K562 (cell line): ENCODE measurements at regions not wholly inside any gene's neighbourhood (a gene's known extent, or its start where the extent isn't known, plus 50 kb on each side); places are given as distances from the start of the nearest gene placed in this dataset.

Source experiments
- ATAC-seq: fragments of 200-7000 bp; cut with Tn5 transposase; 3 replicates; pipeline ENCODE4 v1.9.1; 2020; ENCODE audit warnings: moderate library complexity
- BruUV-seq: library from RNA; stranded (reverse); fragments of 400-500 nt; replicated peaks from 2 replicates; lab custom pipeline; 2021; lab: Mats Ljungman, UMichigan
- CTCF ChIA-PET: fragments of 300-600 bp; formaldehyde crosslinking; extraction: SDS; loops from one replicate; lab custom pipeline; 2021; ENCODE audit warnings: low intra/inter-chr PET ratio; lab: Yijun Ruan, JAX
- POLR2A ChIA-PET: fragments of 300-600, 350-650 bp; sonication (Branson Sonifier 250); formaldehyde crosslinking; extraction: SDS; loops from one replicate; lab custom pipeline; 2021; ENCODE audit warnings: antibody characterized with exemption, inconsistent platforms; lab: Yijun Ruan, JAX
- DNase-seq, 4 experiments: peaks; one replicate each; pipeline versions ENCODE4 v3.0.0 to v3.0.0-alpha.2; 2011 to 2018; ENCODE audit warnings: low spot score in 3 of 4, mixed read lengths in 3 of 4; ENCODE audit errors: extremely low read depth in 1 of 4
- FAIRE-seq: peaks from 2 replicates; lab custom pipeline; 2011; peaks lifted over from hg19 to GRCh38; lab: Jason Lieb, UNC
- H2AFZ ChIP-seq: 2 replicates; pipeline ENCODE4 v1.6.0; 2011; ENCODE audit warnings: low read depth, low read length, control low read depth, inconsistent platforms
- H3K27ac ChIP-seq: fragments of 200-600 bp; 3 replicates; pipeline ENCODE4 v1.8.0; 2011; ENCODE audit warnings: low read depth, mild to moderate bottlenecking, control low read depth, inconsistent platforms, low read length, moderate library complexity, mixed read lengths; ENCODE audit errors: extremely low read depth
- H3K27me3 ChIP-seq, 2 experiments: fragments of 300-600 bp in 1 of 2; 2 replicates in 1 of 2; 3 replicates in 1 of 2; pipeline versions ENCODE4 v1.6.0 to v1.8.0; 2011; ENCODE audit warnings: inconsistent platforms in 2 of 2, low read length in 2 of 2, mild to moderate bottlenecking in 1 of 2, mixed read lengths in 1 of 2, moderate library complexity in 1 of 2; ENCODE audit not compliant: control insufficient read depth in 2 of 2, insufficient read depth in 2 of 2
- H3K36me3 ChIP-seq: fragments of 300-600 bp; 3 replicates; pipeline ENCODE4 v1.8.0; 2011; ENCODE audit warnings: mild to moderate bottlenecking, low read length, inconsistent platforms; ENCODE audit not compliant: control insufficient read depth, insufficient read depth
- H3K4me1 ChIP-seq, 2 experiments: fragments of 200-600 bp in 1 of 2; replicated peaks in 1 of 2; 2 replicates in 1 of 2; 3 replicates in 1 of 2; pipeline versions ENCODE4 v1.5.1 to v1.8.0; 2011; ENCODE audit warnings: inconsistent platforms in 2 of 2, low read length in 2 of 2, mild to moderate bottlenecking in 1 of 2, mixed read lengths in 1 of 2, moderate library complexity in 1 of 2; ENCODE audit not compliant: control insufficient read depth in 2 of 2, insufficient read depth in 2 of 2
- H3K4me2 ChIP-seq: 2 replicates; pipeline ENCODE4 v1.6.1; 2011; ENCODE audit warnings: low read length, control low read depth, inconsistent platforms, mixed read lengths; ENCODE audit not compliant: insufficient read depth
- H3K4me3 ChIP-seq: fragments of 200-600 bp; sonication (generic), shearing (Covaris generic); 2 replicates; pipeline ENCODE4 v1.5.1; 2016; ENCODE audit warnings: control low read depth, inconsistent platforms
- H3K79me2 ChIP-seq: fragments of 200-600 bp; 3 replicates; pipeline ENCODE4 v1.8.0; 2011; ENCODE audit warnings: low read length, inconsistent platforms; ENCODE audit not compliant: control insufficient read depth, insufficient read depth
- H3K9ac ChIP-seq, 2 experiments: 2 replicates each; pipeline versions ENCODE4 v1.6.0 to v1.6.1; 2011; ENCODE audit warnings: low read depth in 2 of 2, low read length in 2 of 2, control low read depth in 1 of 2, inconsistent platforms in 1 of 2, mild to moderate bottlenecking in 1 of 2, mixed read lengths in 1 of 2; ENCODE audit not compliant: insufficient read depth in 1 of 2
- H3K9me1 ChIP-seq: one replicate; pipeline ENCODE4 v1.6.0; 2011; ENCODE audit warnings: inconsistent platforms, mild to moderate bottlenecking, low read length, moderate library complexity; ENCODE audit not compliant: control insufficient read depth, insufficient read depth
- H3K9me3 ChIP-seq: replicated peaks from 2 replicates; pipeline ENCODE4 v1.5.1; 2011; ENCODE audit warnings: low read depth, low read length, inconsistent platforms; ENCODE audit not compliant: control insufficient read depth, insufficient read depth
- H4K20me1 ChIP-seq: replicated peaks from 2 replicates; pipeline ENCODE4 v1.6.1; 2011; ENCODE audit warnings: low read length, inconsistent platforms, mixed read lengths; ENCODE audit not compliant: control insufficient read depth, insufficient read depth
- CC2D1A ChIP-seq: fragments of 450-650 bp; IDR thresholded peaks from 2 replicates; pipeline ENCODE4 v1.6.1; 2017; ENCODE audit warnings: mild to moderate bottlenecking
- CREM ChIP-seq: IDR thresholded peaks from 2 replicates; pipeline ENCODE4 v1.6.1; 2014; ENCODE audit warnings: antibody characterized with exemption, low read depth
- FOXA3 ChIP-seq, 2 experiments: fragments of 450-650 bp in 1 of 2; sonication (generic) in 1 of 2; formaldehyde crosslinking; IDR thresholded peaks in 1 of 2; conservative IDR thresholded peaks in 1 of 2; 2 replicates each; pipeline versions ENCODE4 v1.4.0 to v1.8.0; 2020 to 2022; ENCODE audit warnings: mild to moderate bottlenecking in 2 of 2, missing genetic modification reagents in 1 of 2
- JUNB ChIP-seq: fragments of 450-650 bp; formaldehyde crosslinking; conservative IDR thresholded peaks from 2 replicates; pipeline ENCODE4 v1.4.0; 2020; ENCODE audit warnings: mild to moderate bottlenecking
- LCOR ChIP-seq: sonication (generic); formaldehyde crosslinking; IDR thresholded peaks from 2 replicates; pipeline ENCODE4 v1.8.0; 2022; ENCODE audit warnings: mild to moderate bottlenecking, missing genetic modification reagents
- MITF ChIP-seq: IDR thresholded peaks from 2 replicates; pipeline ENCODE4 v1.6.1; 2014; ENCODE audit warnings: antibody characterized with exemption
- MTF1 ChIP-seq: fragments of 250-450 bp; sonication (Bioruptor Pico); IDR thresholded peaks from 2 replicates; pipeline ENCODE4 v1.9.0; 2021; ENCODE audit warnings: moderate library complexity, mild to moderate bottlenecking, inconsistent platforms, borderline replicate concordance
- NCOA4 ChIP-seq: fragments of 450-650 bp; IDR thresholded peaks from 2 replicates; pipeline ENCODE4 v1.6.1; 2018; ENCODE audit warnings: mild to moderate bottlenecking; ENCODE audit not compliant: partially characterized antibody
- PRPF4 ChIP-seq: fragments of 200-400 bp; formaldehyde crosslinking; IDR thresholded peaks from one replicate; pipeline ENCODE4 v1.6.1; 2017; ENCODE audit warnings: low read length, low read depth, mild to moderate bottlenecking; ENCODE audit not compliant: insufficient read depth, poor library complexity, severe bottlenecking
- RFX7 ChIP-seq: fragments of 250-450 bp; sonication (Bioruptor Pico); IDR thresholded peaks from 2 replicates; pipeline ENCODE4 v1.5.1; 2021; ENCODE audit warnings: mild to moderate bottlenecking
- SOX6 ChIP-seq: fragments of 450-650 bp; IDR thresholded peaks from 2 replicates; pipeline ENCODE4 v1.6.1; 2014; ENCODE audit warnings: mild to moderate bottlenecking
- SRSF3 ChIP-seq: fragments of 200-400 bp; formaldehyde crosslinking; IDR thresholded peaks from 2 replicates; pipeline ENCODE4 v1.6.1; 2016; ENCODE audit warnings: mild to moderate bottlenecking, low read length, moderate library complexity; ENCODE audit not compliant: insufficient read depth
- SRSF7 ChIP-seq: fragments of 200-400 bp; formaldehyde crosslinking; optimal IDR thresholded peaks from 2 replicates; pipeline ENCODE3; 2017; ENCODE audit warnings: mild to moderate bottlenecking, low read depth, low read length
- STAT5B ChIP-seq: fragments of 250-450 bp; sonication (Bioruptor Pico); IDR thresholded peaks from 2 replicates; pipeline ENCODE4 v1.8.0; 2021; ENCODE audit warnings: mild to moderate bottlenecking, inconsistent platforms
- TRIM24 ChIP-seq, 2 experiments: fragments of 450-650 bp; IDR thresholded peaks; 2 replicates each; pipeline ENCODE4 v1.6.1; 2016
- ZKSCAN1 ChIP-seq: fragments of 150-350 bp; IDR thresholded peaks from 2 replicates; pipeline ENCODE4 v1.6.1; 2016; ENCODE audit warnings: low read depth, low read length
- in situ Hi-C: fragments of 300-500 bp; cut with MboI; formaldehyde crosslinking; loops from 4 replicates; pipeline ENCODE4 v1.15.0; 2018; ENCODE audit warnings: inconsistent platforms, mixed read lengths
- intact Hi-C: fragments of 100-400 bp; cut with micrococcal nuclease; formaldehyde crosslinking; loops from 2 replicates; pipeline ENCODE4 v1.14.2; 2022

GRCh38 chr7:9120331-9120730 lies 686.9 kb downstream of the NXPH1 start:
- H2AFZ ChIP-seq, result no peak overlapping the region
- POLR2A ChIA-PET, result no interaction called here
- FAIRE-seq (no peak), DNase-seq (no peak), ATAC-seq (no peak)
- no peak overlapping the region for H3K9ac ChIP-seq
- H3K4me1 ChIP-seq, result no peaks in the 10 kb centered on the region
- CTCF ChIA-PET, result no interaction called here
- TF ChIP-seq ZKSCAN1 (no peak), MTF1 (CRISPR knock-in tag) (no peak), MITF (no peak), CREM (no peak), JUNB (no peak), TRIM24 (IDR thresholded peaks at IDR 0.05) (no peak), SOX6 (no peak), FOXA3 (CRISPR knock-in tag; conservative IDR thresholded peaks at IDR 0.05 in 1 of 2, IDR thresholded peaks at IDR 0.05 in 1 of 2) (no peak), SRSF3 (no peak), CC2D1A (no peak), RFX7 (CRISPR knock-in tag) (no peak), NCOA4 (no peak), LCOR (no peak), SRSF7 (no peak), STAT5B (CRISPR knock-in tag) (no peak), PRPF4 (no peak)
- H3K9me3 ChIP-seq, result no peaks in the 10 kb centered on the region
- H4K20me1 ChIP-seq, result no peaks in the 10 kb centered on the region
- no peaks in the 10 kb centered on the region for H3K9me1 ChIP-seq
- H3K27me3 ChIP-seq, result no peaks in the 10 kb centered on the region
- H3K4me2 ChIP-seq, result no peak overlapping the region
- no peaks in the 10 kb centered on the region for H3K36me3 ChIP-seq
- no TSS peak for BruUV-seq
- no peak overlapping the region for H3K27ac ChIP-seq
- H3K79me2 ChIP-seq, result no peaks in the 10 kb centered on the region
- in situ Hi-C loops (no loop called here), intact Hi-C loops (no loop called here)
- H3K4me3 ChIP-seq, result no peak overlapping the region
